ENCODE measurements at regions not wholly inside any gene's neighbourhood (a gene's known extent, or its start where the extent isn't known, plus 50 kb on each side); places are given as distances from the start of the nearest gene placed in this dataset.

GRCh38 chrX:4043951-4044350, 330.5 kb upstream of the PRKX start:
- H3K9me3 Mint-ChIP-seq, result no peaks in the 10 kb centered on the region
- H3K27ac Mint-ChIP-seq, result no peak overlapping the region
- Histone ChIP-seq H3K9me3 (ENCODE audit: control insufficient read depth, low read length) (no peaks in the 10 kb centered on the region), H3K9ac (ENCODE audit: extremely low read depth, low read length, poor library complexity, severe bottlenecking) (no peak overlapping the region), H3K27ac (ENCODE audit: low read depth, low read length) (no peak overlapping the region), H3K4me1 (ENCODE audit: control insufficient read depth, insufficient read depth, low read length) (no peaks in the 10 kb centered on the region), H3K27me3 (ENCODE audit: control insufficient read depth, insufficient read depth, low read length, poor library complexity, severe bottlenecking) (no peaks in the 10 kb centered on the region), H3K36me3 (ENCODE audit: control insufficient read depth, insufficient read depth, low read length) (no peaks in the 10 kb centered on the region), H3K4me3 (ENCODE audit: low read length) (no peak overlapping the region)
- no peak for DNase-seq
- WGBS, 2 experiments (ENCODE audit: insufficient coverage in 1 of 2, insufficient read length in 1 of 2), result 82 to 83% methylated on average over 2 to 6 of the region's 6 CpGs
- H3K36me3 Mint-ChIP-seq (ENCODE audit: low read depth), result no peaks in the 10 kb centered on the region
- no peaks in the 10 kb centered on the region for H3K27me3 Mint-ChIP-seq (ENCODE audit: insufficient read depth)
- H3K4me3 Mint-ChIP-seq, result no peak overlapping the region
- H3K4me1 Mint-ChIP-seq, result peaks cover 2% of the 10 kb centered on the region
- no peak for TF ChIP-seq CTCF (conservative IDR thresholded peaks at IDR 0.05)

- no peaks in the 10 kb centered on the region for H3K36me3 ChIP-seq (ENCODE audit: control insufficient read depth, insufficient read depth, low read length)
- Mint-ChIP-seq H3K4me3 (no peak overlapping the region), H3K36me3 (ENCODE audit: low read depth) (no peaks in the 10 kb centered on the region), H3K9me3 (peaks cover 5% of the 10 kb centered on the region), H3K27ac (no peak overlapping the region), H3K4me1 (no peaks in the 10 kb centered on the region), H3K27me3 (ENCODE audit: insufficient read depth) (no peaks in the 10 kb centered on the region)
- H3K9me3 ChIP-seq (ENCODE audit: control insufficient read depth, low read length), result no peaks in the 10 kb centered on the region
- no peak overlapping the region for H3K4me3 ChIP-seq (ENCODE audit: low read length)
- no peak for TF ChIP-seq CTCF (conservative IDR thresholded peaks at IDR 0.05)
- 91% methylated on average over 2 of the region's 2 CpGs; no CpG with 5 or more reads in 1 of the 2 experiments for WGBS, 2 experiments (ENCODE audit: insufficient coverage in 1 of 2, insufficient read length in 1 of 2)
- H3K27ac ChIP-seq (ENCODE audit: low read depth, low read length), result no peak overlapping the region
- H3K9ac ChIP-seq (ENCODE audit: extremely low read depth, low read length, poor library complexity, severe bottlenecking), result no peak overlapping the region
- H3K4me1 ChIP-seq (ENCODE audit: control insufficient read depth, insufficient read depth, low read length), result no peaks in the 10 kb centered on the region
- H3K27me3 ChIP-seq (ENCODE audit: control insufficient read depth, insufficient read depth, low read length, poor library complexity, severe bottlenecking), result no peaks in the 10 kb centered on the region
- no peak for DNase-seq
These were observed 322.4 kb upstream of the PRKX start for GRCh38 chrX:4035874-4036273.

- H3K4me3 ChIP-seq (ENCODE audit: low read length), result no peak overlapping the region
- no peaks in the 10 kb centered on the region for H3K27me3 Mint-ChIP-seq (ENCODE audit: insufficient read depth)
- no peak overlapping the region for H3K4me3 Mint-ChIP-seq
- no peaks in the 10 kb centered on the region for H3K27me3 ChIP-seq (ENCODE audit: control insufficient read depth, insufficient read depth, low read length, poor library complexity, severe bottlenecking)
- no peaks in the 10 kb centered on the region for H3K36me3 Mint-ChIP-seq (ENCODE audit: low read depth)
- H3K4me1 ChIP-seq (ENCODE audit: control insufficient read depth, insufficient read depth, low read length), result no peaks in the 10 kb centered on the region
- no peaks in the 10 kb centered on the region for H3K9me3 Mint-ChIP-seq
- no peak for DNase-seq
- H3K27ac ChIP-seq (ENCODE audit: low read depth, low read length), result no peak overlapping the region
- no peaks in the 10 kb centered on the region for H3K36me3 ChIP-seq (ENCODE audit: control insufficient read depth, insufficient read depth, low read length)
- no peak for TF ChIP-seq CTCF (conservative IDR thresholded peaks at IDR 0.05)
- H3K9me3 ChIP-seq (ENCODE audit: control insufficient read depth, low read length), result no peaks in the 10 kb centered on the region
- no peak overlapping the region for H3K9ac ChIP-seq (ENCODE audit: extremely low read depth, low read length, poor library complexity, severe bottlenecking)
- H3K4me1 Mint-ChIP-seq, result no peaks in the 10 kb centered on the region
- no peak overlapping the region for H3K27ac Mint-ChIP-seq
- WGBS, 2 experiments (ENCODE audit: insufficient coverage in 1 of 2, insufficient read length in 1 of 2), result 88% methylated on average over 7 of the region's 7 CpGs; no CpG with 5 or more reads in 1 of the 2 experiments
These were observed 314.7 kb upstream of the PRKX start for GRCh38 chrX:4028151-4028550.
